ENCODE measurements at regions not wholly inside any gene's neighbourhood (a gene's known extent, or its start where the extent isn't known, plus 50 kb on each side); places are given as distances from the start of the nearest gene placed in this dataset.

DNA sequence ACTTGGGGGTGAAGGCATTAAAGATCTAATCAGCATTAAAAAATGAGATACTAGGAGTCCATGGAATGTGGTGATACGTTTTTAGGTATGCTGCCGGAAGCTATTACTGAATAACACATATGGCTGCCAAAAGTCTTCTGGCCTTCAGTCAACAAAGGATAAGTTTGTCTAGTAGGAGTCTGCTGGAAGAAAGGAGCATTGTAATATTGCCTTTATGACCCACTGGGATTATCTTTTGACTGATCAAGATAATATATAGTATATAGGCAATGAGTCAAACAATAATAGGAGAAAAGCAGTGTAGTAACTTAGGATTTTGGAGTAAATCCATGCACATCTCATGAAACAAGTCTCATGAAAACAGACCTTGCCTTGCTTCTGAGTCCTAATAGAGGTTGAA is 295.4 kb downstream of the SLITRK6 start:
- TF ChIP-seq, protein P1, sequence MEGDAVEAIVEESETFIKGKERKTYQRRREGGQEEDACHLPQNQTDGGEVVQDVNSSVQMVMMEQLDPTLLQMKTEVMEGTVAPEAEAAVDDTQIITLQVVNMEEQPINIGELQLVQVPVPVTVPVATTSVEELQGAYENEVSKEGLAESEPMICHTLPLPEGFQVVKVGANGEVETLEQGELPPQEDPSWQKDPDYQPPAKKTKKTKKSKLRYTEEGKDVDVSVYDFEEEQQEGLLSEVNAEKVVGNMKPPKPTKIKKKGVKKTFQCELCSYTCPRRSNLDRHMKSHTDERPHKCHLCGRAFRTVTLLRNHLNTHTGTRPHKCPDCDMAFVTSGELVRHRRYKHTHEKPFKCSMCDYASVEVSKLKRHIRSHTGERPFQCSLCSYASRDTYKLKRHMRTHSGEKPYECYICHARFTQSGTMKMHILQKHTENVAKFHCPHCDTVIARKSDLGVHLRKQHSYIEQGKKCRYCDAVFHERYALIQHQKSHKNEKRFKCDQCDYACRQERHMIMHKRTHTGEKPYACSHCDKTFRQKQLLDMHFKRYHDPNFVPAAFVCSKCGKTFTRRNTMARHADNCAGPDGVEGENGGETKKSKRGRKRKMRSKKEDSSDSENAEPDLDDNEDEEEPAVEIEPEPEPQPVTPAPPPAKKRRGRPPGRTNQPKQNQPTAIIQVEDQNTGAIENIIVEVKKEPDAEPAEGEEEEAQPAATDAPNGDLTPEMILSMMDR (IDR thresholded peaks at IDR 0.05; ENCODE audit: insufficient read depth, low read depth, low read length), result no peak
- TF ChIP-seq EZH2 (IDR thresholded peaks at IDR 0.05; ENCODE audit: insufficient read depth, low read length), result no peak

Measured in astrocyte (in vitro differentiated cells and primary cell).